ENCODE measurements at regions not wholly inside any gene's neighbourhood (a gene's known extent, or its start where the extent isn't known, plus 50 kb on each side); places are given as distances from the start of the nearest gene placed in this dataset.
A peak's percentile ranks its signal among the peaks of the same experiment; 100 is the strongest.
"Not testable (repeated sequence)": the region's sequence is repeated elsewhere in the genome, so short reads cannot be mapped to it uniquely, and the experiment has no call there.

DNA sequence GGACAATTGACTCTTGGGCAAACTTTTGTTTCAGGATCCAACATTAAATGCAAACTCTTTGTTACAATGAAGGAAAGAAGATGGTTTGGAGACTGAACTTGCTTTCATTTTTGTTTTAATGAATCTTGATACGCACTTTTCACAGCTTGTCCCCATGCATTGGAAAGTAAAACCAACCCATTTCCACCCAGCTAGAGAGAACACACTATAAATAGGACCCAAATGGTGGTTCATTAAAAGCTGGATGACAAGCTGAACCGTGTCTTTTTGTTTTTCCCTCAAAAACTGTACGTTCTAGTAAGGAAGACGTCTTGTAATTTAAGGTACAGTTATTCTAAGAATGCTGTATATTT, 95.3 kb upstream of the EGFL6 start:
- DNase-seq = no peak

DNA sequence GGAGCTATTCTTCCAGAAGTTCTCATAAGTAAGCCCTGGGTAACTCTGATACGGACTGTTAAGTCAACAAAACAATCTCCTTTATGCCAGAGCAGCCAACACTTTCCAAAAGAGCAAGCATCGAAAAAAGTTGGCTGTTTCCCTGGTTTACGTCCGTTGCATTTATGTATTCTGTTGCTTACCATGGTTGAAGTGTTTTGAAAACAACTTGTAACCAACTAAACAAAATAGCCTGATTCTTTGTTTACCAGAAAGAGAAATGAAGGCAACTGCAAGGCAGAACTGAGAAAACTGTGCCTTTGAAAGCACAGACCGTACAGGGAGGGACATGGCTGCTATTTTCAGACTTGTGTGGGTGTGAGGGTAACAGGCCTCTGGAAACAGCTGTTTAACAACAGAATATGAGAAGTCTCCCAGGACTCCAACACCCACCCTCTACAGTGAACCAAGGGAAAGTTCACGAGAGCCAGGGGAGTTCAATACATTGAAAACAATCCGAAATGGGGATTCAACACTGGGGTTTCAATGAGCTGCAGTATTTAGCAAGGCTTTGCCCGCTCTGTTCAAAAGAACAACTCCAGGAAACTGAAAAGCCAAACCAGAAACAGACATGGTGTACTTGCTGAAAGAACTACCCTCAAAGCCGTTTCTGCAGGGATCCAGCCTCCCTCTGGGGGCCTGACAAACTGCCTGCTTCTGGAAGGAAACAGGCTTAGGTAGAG, 95.8 kb upstream of the EGFL6 start:
- no peak for DNase-seq

DNA sequence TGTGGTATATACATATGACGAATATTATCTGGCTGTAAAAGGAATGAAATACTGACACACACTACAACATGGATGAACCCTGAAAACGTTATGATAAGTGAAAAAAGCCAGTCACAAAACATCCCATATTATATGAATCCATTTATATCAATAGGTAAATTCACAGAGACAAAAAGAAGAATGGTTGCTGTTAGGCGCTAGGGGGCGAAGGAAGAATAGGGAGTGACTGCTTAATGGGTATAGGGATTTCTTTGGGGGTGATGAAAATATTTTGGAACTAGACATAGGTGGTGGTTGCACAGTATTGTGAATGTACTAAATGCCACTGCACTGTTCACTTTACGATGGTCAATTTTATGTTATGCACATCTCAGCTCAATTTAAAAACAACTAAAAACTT, 96.4 kb upstream of the EGFL6 start:
- DNase-seq = no peak

DNA sequence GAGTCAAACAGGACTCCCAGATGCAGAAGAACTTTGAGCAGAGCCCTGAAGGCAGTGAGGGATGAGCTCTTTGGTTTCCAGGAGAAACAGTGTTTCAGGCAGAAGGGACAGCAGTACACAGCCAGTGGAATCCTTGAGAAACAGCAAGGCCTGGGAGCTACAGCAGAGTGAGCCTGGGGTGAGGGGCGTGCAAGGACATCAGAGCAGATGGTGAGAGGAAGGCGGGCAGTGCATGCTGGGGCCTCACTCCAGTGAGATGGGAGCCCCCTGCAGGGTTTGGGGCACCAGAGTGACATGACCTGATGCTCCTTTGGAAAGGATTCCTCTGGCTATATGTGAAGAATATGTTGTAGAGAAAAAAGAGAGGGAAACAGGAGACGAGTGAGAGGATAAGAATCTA, 98.1 kb upstream of the EGFL6 start:
- DNase-seq = peak; percentile 43

DNA sequence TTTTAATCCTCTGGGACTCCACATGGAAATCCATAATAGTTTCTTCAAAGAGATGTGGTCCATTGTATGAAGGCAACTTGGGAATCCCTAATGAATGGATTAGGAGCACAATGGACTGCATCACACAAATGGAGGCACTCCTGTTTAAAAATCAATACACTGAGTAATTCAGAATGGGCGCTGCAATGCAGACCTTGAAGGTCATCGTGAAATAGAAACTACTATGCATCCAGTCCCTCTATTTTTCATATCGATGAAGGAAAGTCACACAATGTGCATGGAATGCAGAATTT, 98.8 kb upstream of the EGFL6 start:
- DNase-seq = no peak

DNA sequence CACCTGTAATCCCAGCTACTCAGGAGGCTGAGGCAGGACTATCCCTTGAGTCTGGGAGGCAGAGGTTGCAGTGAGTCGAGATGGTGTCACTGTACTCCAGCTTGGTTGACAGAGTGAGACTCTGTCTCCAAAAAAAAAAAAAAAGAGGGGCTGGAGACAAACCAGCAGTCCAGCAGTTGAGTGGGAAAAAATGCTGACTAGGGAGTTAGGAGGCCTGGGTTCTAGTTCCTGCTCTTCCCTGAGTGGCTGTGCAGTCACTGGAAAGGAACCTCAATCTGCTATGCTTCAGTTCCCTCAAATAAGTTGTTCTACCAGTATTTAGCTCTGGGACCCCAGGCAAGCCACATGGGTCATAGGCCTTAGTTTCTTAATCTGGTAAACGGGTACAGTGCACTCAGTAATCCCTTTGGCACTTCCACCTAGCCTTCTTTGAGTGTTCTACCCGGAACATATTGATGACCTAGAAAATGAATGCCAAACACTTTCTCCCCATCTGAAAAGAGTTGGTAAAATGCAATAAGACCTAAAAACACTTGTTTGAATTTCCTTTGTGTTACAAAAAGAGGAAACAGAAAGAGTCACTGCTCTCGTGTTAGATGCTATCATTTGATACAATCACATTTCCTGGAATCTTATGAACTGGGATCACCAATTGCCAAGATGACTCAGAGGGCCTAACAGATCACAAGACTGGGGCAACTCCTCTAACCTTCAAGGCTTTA, 99.3 kb upstream of the EGFL6 start:
- DNase-seq = no peak

DNA sequence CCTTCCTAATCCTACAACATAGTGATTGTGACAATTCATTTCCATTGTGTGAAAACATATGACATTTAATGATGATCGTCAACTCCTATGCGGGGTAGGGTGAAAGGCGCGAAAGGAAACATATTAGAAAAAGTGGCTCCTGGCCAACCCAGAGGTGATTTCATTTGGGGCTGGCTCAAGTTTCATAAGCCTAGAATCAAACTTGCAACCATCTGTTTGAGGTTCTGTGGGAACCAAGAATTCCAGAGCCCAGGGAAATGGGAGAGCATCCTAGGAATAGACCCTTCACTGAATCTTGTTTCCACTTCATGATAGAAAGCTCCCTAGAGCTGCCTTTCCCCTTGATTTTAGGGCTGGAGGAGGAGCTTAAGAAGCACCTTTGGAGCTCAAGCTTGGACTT, 101.3 kb upstream of the EGFL6 start:
- DNase-seq = no peak

DNA sequence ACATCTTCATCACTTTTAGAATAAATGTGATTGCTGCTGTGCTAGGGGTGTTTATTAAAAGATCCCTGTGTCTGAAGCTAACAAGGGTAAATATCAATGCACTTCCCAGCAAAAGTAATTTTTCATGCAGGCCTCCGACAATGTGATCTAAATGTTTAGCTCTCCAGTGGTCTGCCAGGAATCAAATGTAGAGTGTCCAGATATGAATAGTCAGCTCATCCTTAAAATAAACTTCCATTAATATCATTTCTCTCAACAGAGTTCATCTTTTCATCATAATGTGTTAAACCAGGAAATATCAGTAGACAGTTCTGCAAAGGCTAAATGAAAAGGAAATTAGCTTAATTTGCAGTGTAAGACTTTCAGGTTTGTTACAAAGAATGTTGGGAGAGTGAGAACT, 102.2 kb upstream of the EGFL6 start:
- DNase-seq = no peak

DNA sequence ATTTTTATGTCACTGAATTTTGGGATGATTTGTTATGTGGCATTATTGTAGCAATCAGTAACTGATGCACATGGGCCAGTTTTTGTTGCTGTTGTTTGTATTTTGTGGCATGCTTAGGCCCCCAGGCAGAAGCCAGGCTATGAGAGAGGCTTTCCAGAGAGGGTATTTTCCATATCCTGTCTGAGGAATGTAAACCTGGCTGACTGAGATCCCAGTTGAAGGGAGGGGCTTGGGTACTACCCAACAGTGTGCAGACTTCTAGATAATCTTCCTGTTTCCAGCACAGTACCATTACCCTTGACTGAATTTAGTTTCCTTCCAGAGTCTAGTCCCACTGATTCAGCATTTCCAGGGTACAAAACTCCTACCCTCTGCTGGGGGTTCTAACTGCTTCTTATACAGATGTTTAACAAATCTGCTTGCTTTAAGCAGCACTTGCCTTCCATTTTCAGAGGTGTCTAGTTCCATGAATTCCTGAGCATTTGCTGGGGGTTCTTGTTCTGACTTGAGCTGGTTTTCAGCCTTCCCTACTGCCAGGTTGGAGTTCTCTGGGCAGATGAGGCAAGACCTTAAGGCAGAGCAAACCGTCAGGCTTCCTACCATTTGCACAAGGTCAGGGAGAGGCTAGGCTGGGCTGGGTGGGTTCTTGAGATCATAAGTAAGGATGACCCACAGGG, 104.7 kb upstream of the EGFL6 start:
- DNase-seq = no peak

DNA sequence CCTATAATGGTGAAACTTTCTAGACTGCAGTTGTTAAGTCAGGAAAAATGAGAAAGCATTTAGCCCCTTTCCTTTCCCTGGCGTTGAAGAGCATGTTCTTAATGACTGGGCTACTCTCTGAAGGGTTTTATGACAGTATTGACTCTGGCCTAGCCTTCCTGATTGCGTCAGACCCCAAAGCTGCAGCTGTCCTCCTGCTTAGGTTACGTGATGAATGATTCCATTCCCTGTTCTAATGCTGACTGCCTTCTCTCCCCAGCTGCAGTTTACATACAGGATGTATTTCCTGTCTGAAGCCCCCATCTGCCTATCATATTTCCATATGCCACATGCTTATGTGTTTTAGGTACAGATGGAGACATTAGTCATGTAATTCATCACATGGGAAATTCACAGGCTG, 105.8 kb upstream of the EGFL6 start:
- DNase-seq = peak; percentile 48

DNA sequence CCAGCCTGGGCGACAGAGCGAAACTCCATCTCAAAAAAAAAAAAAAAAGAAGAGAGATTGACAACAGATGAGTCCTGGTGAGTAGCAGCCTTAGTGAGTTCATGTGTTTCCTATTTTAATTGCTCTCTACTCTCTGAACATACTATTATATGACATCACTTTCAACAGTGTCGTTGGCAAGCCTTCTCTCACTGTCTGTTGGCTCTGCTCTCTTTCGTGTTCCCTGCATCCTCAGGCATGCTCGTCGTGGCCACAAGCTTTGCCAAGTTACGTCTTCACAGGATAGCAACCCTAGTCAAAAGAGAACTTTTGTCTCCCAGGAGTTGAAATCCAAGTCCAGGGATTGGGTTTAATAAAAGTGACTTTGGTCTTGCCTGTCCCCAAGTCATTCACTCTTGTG, 117.1 kb upstream of the EGFL6 start:
- peak; percentile 33 for DNase-seq

DNA sequence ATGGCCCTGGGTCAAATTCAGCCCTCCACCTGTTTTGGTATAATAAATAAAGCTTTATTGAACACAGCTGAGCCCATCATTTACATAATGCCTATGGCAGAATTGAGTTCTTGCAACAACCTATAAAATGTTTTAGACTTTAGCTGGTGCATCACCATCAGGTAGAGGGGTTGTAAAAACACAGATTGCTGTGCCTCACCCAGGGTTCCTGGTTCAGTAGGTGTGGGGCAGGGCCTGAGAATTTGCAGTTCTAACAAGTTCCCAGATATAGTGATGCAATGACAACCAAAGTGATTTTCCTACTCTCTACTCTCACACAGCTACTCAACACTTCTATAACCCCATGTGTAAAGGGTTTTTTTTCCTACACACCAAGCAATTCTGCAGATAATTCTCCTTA, 120.0 kb upstream of the EGFL6 start:
- no peak for DNase-seq

DNA sequence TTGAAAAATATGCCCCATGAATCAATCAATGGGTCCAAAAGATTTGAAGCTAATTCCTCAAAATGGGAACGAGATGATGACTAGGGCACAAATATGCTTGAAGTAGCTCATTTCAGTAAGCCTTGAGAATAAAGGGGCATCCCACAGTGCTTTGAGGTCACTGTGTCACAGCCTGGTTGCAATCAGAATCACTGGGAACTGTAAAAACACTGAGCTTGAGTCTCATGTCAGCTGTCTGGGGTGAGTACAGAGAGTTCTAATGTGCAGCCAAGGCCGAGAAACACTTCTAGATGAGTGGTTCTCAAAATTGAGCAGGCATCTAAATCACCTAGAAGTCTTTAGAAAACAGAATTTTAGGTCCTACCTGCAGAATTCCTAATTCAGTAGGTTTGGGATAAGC, 120.5 kb upstream of the EGFL6 start:
- DNase-seq = peak; percentile 17

DNA sequence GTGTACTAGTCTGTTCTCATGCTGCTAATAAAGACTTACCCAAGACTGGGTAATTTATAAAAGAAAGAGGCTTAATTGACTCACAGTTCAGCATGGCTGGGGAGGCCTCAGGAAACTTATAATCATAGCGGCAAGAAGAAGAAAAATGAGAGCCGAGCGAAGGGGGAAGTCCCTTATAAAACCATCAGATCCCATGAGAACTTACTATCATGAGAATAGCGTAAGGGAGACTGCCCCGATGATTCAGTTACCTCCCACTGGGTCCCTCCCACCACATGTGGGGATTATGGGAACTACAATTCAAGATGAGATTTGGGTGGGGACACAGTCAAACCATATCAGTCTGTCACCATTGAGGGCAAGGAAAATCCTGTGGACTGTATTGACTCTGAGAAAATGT, 121.8 kb upstream of the ATXN3L start:
- not testable (repeated sequence) for DNase-seq

DNA sequence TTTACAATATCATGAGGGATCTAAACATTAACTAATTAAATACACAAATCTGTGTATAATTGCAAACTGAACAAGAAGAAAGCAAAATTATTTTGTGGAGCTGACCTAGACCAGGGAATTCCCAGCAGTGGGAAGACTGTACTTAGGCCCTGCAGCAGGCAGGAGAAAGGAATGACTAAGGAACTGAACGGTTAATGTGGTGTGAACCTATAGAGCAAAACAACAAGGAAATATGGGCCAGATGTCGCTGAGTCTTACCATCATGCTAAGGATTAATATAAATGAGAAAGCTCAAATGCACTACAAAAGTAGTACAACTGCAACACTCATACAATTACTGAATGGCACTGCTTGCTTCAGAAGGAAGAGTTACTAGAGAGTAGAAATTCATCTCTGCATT, 120.3 kb upstream of the ATXN3L start:
- DNase-seq = no peak

DNA sequence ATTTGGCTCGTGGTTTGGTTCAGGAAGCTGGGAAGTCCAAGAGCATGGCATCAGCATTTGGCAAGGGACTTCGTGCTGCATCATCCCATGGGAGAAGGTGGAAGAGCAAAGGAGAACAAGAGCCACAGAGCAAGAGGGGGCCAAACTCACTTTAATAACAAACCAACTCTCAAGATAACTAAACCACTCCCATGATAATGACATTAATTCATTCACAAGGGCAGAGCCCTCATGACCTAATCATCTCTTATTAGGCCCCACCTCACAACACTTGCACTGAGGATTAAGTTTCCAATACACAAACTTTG, 113.4 kb upstream of the ATXN3L start:
- no peak for DNase-seq

DNA sequence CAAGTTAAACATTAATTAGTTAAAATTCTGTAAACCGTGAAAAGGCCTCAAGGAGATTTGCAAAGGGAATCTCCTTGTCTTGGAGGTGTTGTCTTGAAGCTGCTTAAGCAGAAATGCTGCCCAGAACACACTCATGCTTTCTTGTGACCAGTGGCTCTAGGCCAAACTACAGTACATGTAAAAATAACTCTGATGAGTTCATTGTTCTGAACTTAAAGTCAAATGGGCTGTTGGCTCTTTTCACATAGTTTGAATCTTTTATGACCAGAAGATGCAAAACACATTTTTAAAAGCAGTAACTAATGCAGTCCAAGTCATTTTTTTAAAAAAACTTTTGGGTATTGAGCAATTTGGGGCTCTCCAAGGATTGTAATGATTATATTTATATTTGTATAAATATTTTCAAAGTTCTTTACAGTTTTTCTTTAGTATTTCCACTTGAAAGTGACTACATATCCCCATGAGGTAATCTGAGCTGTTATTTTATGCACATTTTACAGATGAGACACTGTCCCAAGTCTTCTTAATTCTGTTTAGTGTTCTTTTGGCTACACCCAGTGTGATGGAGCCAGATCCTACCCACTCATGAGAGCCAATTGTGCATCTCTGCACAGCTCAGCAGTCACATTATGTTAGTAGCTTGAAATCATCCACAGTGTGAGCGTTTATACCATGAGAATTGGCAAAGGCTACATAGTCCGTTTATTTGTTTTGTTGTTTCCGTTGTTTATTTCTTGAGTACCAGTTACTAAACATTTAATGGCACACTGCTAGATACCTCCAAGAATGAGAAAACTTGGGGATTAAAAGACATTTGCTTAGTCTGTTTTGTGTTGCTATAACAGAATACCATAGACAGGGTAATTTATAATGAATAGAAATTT, 112.8 kb upstream of the ATXN3L start:
- peak; percentile 33 for DNase-seq

DNA sequence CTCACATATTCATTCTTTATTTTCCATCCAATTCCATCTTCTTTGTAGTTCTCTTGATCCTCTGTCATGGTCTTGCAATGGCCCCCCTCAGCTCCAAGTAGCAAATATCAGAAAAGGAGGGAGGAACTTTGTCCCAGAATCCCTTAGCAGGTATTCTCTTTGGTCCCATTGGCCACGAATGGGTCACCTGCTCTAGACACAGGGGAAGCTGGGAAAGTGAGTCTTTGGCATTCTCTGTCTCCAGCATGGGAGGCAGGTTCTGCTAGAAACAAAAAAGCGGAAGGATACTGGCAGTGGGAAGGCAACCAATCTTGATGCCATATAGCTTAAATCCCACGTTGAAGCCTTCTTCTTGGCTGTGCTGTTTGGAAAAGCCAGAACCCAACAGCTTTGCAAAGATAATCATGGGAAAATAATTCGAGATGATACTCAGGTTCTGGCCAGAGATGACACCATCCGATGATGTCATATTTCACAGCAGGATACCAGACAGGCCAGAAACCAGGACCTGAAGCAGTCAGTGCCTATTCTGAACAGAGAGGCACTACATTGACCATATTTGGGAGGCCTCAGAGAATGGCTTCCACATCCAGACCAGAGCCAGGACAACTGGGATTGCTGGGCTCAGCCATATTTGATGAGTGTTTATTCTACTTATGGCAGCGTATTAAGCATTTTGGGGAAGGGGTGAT, 110.4 kb upstream of the ATXN3L start:
- DNase-seq = peak; percentile 27

DNA sequence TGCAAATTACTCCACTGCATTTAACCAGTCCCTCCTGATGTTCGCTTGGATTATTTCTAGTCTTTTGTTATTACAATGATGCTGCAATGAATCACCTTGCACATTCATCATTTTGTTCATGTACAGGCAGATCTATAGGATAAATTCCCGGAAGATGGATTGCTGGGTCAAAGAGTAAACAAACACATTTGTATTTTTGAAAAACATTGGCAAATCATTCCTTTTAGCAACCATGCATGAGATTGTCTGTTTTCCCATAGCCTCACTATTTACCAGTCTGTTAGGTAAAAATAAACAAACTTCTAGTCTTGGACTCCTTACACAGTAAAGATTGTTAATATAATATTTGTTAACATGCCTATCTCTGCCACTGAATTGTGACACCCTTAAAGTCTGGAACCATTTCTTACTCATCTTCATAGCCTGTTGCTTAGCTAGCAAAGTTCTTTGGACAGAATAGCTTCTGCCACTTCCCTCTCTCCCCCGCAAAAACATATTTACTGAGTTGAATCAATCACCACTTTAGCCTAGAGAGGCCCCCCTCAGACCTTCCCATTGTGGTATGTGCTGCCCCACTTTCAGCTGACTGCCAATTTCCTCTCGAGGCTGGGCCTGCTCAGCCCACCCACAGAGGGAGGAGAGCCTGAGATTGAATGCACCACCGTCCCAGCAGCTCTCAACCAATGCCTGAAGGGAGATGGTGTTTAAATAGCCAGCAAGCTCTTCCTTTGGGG, 108.4 kb upstream of the ATXN3L start:
- peak; percentile 69 for DNase-seq

DNA sequence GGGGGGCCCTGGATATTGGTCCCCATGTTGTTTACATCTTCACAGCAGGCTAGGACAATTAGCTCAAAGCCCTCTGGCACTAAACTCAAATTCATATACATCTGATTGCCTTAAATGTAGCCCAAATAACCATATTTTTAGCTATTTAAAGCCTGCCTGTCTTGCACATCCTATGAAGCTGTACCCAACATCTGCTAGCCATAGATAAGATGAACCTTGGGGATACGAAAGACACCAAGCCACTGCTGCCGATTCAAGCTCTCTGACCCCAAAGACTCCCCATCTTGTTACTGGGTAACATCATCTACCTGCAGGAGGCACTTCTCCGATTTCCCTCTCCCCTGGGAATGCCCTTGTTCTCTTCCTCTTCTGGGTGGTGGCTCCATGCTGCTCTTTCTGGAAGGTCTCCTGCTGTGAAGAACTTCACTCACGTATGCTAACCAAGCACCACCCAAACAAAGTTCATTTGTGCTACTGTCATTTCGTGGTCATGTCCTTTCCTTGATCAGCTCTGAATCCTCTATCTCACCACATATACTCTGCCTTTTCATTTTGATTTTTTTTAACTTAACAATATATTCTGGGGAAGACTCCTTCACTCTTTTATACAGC, 107.7 kb upstream of the ATXN3L start:
- no peak for DNase-seq

DNA sequence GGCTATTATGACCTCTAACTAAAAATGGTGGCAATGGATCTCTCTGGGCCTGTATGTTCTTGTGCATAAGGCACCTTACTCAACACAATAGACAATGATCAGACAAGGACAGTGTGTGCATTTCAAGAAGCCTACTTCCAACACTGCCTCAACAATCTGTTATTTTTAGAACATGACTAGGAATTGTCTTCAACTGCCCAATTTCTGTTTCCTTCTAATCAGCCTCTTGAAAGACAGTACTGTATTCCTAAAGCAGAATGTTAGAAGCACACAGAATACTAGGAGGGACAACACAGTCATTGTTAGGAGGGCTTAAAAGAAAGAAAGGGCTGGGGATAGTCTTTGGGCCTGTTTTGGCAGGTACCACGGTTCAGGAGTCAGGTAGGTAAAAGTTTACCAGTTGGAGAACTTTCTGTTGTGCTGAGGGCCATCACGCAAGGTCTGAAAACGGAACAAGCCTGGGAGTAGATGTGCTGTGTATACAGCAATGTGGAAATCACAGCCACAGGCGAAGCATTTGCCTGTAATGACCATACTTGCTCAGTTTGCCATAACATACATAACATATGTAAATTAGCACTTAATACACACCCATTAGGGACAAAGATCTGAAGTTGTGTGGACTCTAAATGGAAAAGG, 100.8 kb upstream of the ATXN3L start:
- DNase-seq = no peak

Data from eye (tissue), 1 donor.